ENCODE measurements at regions not wholly inside any gene's neighbourhood (a gene's known extent, or its start where the extent isn't known, plus 50 kb on each side); places are given as distances from the start of the nearest gene placed in this dataset.

- Histone ChIP-seq H3K18ac (ENCODE audit: insufficient read length, low read depth, low read length) (no peak overlapping the region), H4K20me1 (ENCODE audit: control insufficient read depth, insufficient read depth, insufficient read length) (no peaks in the 10 kb centered on the region), H3K27me3 (ENCODE audit: insufficient read depth, low read length) (no peaks in the 10 kb centered on the region), H3K4me1 (ENCODE audit: insufficient read depth, low read length) (no peaks in the 10 kb centered on the region), H2BK20ac (ENCODE audit: low read depth, low read length, poor library complexity, severe bottlenecking) (no peak overlapping the region), H2BK12ac (ENCODE audit: insufficient read length, low read depth, low read length) (no peak overlapping the region), H3T11ph (ENCODE audit: low read length) (no peak overlapping the region), H2BK15ac (ENCODE audit: low read depth, low read length) (no peak overlapping the region), H4K8ac (replicated peaks; ENCODE audit: insufficient read length, low read depth, low read length) (no peak overlapping the region), H3K79me1 (ENCODE audit: insufficient read depth, low read depth, low read length, poor library complexity, severe bottlenecking) (no peaks in the 10 kb centered on the region), H2BK120ac (ENCODE audit: low read depth, low read length, poor library complexity, severe bottlenecking) (no peak overlapping the region), H3K23me2 (ENCODE audit: insufficient read length, low read depth, low read length, poor library complexity, severe bottlenecking) (no peaks in the 10 kb centered on the region), H4K91ac (ENCODE audit: insufficient read length, low read depth, low read length) (no peak overlapping the region), H3K56ac (ENCODE audit: insufficient read length, low read depth, low read length) (no peak overlapping the region), H3K79me2 (ENCODE audit: insufficient read depth, low read length) (no peaks in the 10 kb centered on the region), H3K9me3 (ENCODE audit: control insufficient read depth, low read depth, low read length) (no peaks in the 10 kb centered on the region), H2AFZ (ENCODE audit: low read length) (no peak overlapping the region), H3K4ac (ENCODE audit: low read depth, low read length) (no peak overlapping the region), H3K14ac (ENCODE audit: insufficient read depth, low read length) (no peak overlapping the region), H3K9ac (ENCODE audit: extremely low read depth, insufficient read length, low read length) (no peak overlapping the region), H2BK5ac (ENCODE audit: insufficient read length, low read length) (no peak overlapping the region), H4K5ac (ENCODE audit: insufficient read length, low read depth, low read length) (no peak overlapping the region), H3K4me2 (ENCODE audit: insufficient read depth, insufficient read length, low read length) (no peak overlapping the region), H2AK5ac (ENCODE audit: insufficient read length, low read length) (no peak overlapping the region), H3K27ac (ENCODE audit: insufficient read length, low read depth, low read length) (no peak overlapping the region), H3K23ac (ENCODE audit: insufficient read length, low read depth, low read length) (no peak overlapping the region)
- no CpG with 5 or more reads among the region's 7 CpGs for WGBS (ENCODE audit: extremely low coverage, insufficient read length, low lambda C conversion rate)
- H3K36me3 Mint-ChIP-seq (ENCODE audit: insufficient read depth in 1 of 3, low read depth in 3 of 3), result no peaks in the 10 kb centered on the region; a peak in 1 of 7 replicates
- TF ChIP-seq CTCF (conservative IDR thresholded peaks at IDR 0.05), result no peak
- no peaks in the 10 kb centered on the region; the same call in 1 of the 2 replicates for H3K27me3 Mint-ChIP-seq (ENCODE audit: low read depth)
- no peaks in the 10 kb centered on the region for H3K9me3 Mint-ChIP-seq
- H3K4me1 Mint-ChIP-seq, result 0 out of 4 replicates have a peak, but pooled peaks cover 0 to 4% of the 10 kb centered on the region in 2 experiments
- no peak overlapping the region for H3K27ac Mint-ChIP-seq
- H3K4me3 Mint-ChIP-seq, result no peak overlapping the region
- no peak for DNase-seq
Observed at GRCh38 chr10:131574363-131574706, 262.8 kb upstream of the TCERG1L start.
